HepG2 (cell line): ENCODE measurements at regions not wholly inside any gene's neighbourhood (a gene's known extent, or its start where the extent isn't known, plus 50 kb on each side); places are given as distances from the start of the nearest gene placed in this dataset.

Source experiments
- ZMYM3 ChIP-seq: sonication (generic); formaldehyde crosslinking; IDR thresholded peaks from 2 replicates; pipeline ENCODE4 v1.5.1; 2020; ENCODE audit warnings: mild to moderate bottlenecking, missing genetic modification reagents
- ZNF577 ChIP-seq: sonication (generic); formaldehyde crosslinking; IDR thresholded peaks from 2 replicates; pipeline ENCODE4 v1.4.0; 2020; ENCODE audit warnings: mild to moderate bottlenecking, low read depth, missing genetic modification reagents, borderline replicate concordance
- TF ChIP-seq, protein P1 (sequence below), 2 experiments: sonication (generic) in 1 of 2; formaldehyde crosslinking in 1 of 2; IDR thresholded peaks; 2 replicates each; pipeline versions ENCODE4 v1.5.1 to v1.6.1; 2011 to 2020; ENCODE audit warnings: borderline replicate concordance in 1 of 2, low read depth in 1 of 2, low read length in 1 of 2, mild to moderate bottlenecking in 1 of 2, missing genetic modification reagents in 1 of 2, moderate library complexity in 1 of 2

DNA sequence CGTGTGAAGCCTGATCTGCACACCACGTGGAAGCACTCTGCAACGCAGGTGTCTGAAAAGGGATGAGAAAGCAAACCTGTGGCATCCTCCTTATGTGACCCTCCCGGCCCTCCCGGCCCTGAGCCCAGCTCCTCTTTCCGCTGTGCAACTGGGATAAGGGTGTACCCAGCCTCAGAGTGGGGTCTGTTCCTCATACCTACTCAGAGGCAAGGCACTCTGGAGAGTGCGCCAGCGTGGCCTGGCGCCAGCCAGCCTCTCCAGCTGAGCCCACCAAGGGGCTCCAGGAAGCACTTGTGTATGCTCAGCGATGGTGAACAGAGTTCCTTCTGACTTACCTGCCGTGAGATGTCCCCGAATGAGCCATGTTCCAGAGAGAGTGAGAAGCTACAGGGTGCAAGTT, 102.8 kb downstream of the IRX1 start:
- no peak for TF ChIP-seq ZMYM3 (CRISPR knock-in tag)
- no peak for TF ChIP-seq ZNF577 (CRISPR knock-in tag)
- TF ChIP-seq, protein P1, sequence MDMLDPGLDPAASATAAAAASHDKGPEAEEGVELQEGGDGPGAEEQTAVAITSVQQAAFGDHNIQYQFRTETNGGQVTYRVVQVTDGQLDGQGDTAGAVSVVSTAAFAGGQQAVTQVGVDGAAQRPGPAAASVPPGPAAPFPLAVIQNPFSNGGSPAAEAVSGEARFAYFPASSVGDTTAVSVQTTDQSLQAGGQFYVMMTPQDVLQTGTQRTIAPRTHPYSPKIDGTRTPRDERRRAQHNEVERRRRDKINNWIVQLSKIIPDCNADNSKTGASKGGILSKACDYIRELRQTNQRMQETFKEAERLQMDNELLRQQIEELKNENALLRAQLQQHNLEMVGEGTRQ (IDR thresholded peaks at IDR 0.05; ENCODE audit: low read depth, low read length): no peak
- TF ChIP-seq, protein P1 (CRISPR knock-in tag; IDR thresholded peaks at IDR 0.05; ENCODE audit: borderline replicate concordance): no peak
